COR-L47 (cell line): ENCODE measurements at regions not wholly inside any gene's neighbourhood (a gene's known extent, or its start where the extent isn't known, plus 50 kb on each side); places are given as distances from the start of the nearest gene placed in this dataset.
A peak's percentile ranks its signal among the peaks of the same experiment; 100 is the strongest.

Experiments used
- DNase-seq: peaks from one replicate; lab custom pipeline; 2025; lab: John Stamatoyannopoulos, UW

DNA sequence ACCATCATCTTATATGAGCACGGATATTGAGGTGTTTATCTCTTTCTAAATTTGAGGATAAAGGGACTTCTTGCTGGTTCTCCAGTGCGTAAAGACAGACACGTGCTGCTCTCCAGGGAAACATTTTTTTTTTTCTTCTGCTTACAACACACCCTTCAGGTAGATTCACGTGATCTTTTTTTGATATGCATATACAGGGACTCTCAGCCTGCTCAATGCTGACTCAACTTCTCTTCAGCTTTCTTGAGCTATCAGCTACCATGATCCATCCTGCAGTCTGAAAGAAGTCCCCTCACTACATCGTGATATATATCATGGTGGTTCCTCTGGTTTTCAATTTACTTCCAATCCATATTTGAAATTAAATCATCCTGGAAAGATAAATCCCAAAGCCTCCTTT, 87.1 kb upstream of the SLITRK3 start:
- no peak for DNase-seq

DNA sequence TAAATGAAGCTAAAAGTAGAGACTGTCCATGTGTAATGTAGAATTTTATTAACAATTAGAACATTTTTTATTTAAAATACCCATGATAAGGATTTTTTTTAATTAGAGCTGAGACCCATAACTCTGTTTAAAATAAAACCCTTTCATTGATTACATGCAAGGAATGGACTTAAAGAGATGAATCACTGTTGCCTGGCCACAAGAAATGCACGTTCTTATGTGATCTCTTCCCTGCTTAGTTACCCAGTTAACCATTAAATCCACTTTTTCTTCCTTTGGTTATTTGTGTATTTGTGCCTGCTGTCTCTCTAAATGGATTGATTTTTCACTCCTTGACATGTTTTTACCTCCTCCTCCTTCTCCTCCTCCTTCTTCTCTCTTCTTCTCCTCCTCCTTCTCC, 83.3 kb upstream of the SLITRK3 start:
- no peak for DNase-seq

DNA sequence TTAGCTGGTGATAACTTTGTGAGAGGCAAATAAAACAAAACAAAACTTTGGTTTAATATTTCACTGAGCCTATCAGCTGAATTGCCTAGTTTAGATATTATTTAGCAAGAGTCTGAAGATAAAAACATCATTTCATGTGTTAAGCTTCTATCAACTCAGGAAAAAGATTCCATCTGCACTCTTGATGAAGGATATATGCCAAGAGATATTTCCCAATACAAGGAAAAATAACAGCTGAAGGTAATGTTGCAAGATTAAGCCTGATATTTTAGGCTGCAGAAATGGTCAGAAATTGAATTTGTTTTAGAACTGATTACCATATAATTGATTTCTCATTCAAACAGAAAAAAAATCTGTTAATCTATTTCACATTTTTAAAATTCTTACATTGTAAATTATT, 77.2 kb upstream of the SLITRK3 start:
- DNase-seq = no peak

DNA sequence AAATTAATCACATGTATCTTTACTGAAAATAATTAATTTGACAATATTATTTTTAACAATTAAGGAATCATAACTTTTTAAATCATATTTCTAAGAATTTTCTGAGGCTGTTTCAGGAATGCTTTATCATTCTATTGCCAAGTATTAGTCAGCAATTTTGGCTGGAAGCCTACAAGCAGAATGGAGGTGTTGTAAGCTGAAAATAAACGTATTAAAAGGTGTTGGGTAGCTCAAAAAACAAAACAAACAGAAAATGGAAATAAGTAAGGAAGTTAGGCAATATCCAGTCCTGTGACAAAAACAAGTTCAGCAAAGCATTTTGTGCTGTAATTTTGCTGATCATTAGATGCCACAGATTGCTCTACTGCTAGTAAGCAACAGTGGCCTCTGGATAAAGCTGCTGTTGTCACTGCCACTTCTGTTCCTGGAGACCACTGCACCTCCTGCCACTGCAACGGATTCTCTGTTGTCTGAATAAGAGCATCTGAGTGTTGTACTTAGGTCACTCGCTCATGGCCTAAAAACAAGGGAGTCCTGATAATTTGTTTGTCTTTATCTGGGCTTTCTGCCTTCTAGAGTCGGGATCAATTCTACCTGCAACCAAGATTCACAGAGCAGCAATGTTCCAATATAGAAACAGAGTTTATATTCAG, 63.5 kb upstream of the SLITRK3 start:
- no peak for DNase-seq

DNA sequence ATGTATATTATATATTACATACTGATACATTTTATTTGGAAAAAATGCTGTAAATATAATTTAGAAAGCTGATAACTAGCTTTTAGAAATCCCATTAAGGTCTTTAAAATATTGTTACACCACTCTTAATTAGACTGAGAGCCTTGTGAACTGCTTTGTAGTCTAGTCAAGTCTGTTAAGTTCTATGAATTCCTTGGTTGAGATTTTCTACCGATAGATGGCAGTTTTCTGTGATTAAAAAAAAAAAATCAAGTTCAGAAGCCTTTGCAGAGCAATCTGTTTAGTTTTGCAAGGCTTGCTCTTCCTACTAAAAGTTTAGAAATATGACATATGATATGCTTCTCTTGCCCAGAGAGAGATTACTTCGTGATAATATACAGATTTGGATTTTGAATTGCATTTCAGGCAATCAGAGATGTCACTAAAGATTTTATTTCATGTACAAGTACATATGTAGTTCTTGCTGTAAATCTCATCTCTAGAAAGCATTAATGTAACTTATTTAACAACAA, 60.4 kb upstream of the SLITRK3 start:
- no peak for DNase-seq

DNA sequence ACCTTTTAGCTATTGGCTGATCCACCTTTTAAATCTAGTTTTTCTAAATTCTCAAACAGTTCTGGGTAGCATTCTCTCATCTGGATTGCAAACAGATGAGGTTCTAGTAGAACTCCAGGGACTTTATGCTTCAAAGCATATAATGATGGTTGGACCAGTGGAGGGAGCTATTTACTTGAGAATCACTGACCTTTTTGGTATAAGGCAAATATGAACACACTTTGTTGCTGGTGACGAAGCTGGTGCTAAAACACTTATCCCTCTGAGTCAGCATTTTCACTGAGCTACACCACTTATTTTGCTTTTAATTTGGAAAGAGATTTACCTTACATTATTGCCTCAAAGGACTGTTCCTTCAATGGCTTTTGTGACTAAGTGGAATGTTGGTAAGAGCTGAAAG, 58.6 kb upstream of the SLITRK3 start:
- DNase-seq = peak; percentile 33
